ENCODE measurements at regions not wholly inside any gene's neighbourhood (a gene's known extent, or its start where the extent isn't known, plus 50 kb on each side); places are given as distances from the start of the nearest gene placed in this dataset.
"Not testable (repeated sequence)": the region's sequence is repeated elsewhere in the genome, so short reads cannot be mapped to it uniquely, and the experiment has no call there.

GRCh38 chr1:182003953-182004586, 57.4 kb downstream of the ZNF648 start:
- no peak for DNase-seq (ENCODE audit: low spot score)

DNA sequence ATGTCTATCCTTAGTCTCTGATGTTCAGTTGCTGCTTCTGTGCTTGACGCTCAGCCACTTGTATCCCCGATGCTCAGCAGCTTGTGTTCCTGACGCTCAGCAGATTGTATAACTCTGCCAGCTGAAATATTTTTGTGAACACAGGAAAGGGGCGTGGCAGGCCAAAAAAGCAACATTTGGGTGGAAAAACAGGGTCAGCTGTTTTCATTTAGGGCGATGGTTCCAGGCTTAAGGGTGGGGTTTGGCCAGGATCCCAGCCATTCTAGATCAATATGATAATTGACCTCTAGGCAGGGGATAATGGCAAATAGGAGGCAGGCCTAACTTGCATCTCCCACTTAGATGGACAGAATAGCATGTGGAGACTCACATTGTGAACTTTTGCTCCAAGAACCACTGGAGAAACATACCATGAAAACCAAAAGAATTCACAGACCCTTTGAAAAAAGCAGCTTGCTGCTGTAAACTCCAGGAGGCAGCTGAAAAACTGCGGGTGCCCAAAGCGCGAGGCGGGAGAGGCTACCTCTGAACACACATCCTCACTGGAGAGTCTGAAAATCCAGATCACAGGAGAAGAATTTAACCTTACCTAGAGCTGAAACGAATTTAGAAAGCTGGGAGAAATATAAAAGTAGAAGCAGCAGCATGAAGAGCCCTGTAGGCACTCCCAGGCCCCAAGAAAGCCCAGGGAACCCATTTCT, 58.3 kb downstream of the ZNF648 start:
- no peak for DNase-seq (ENCODE audit: low spot score)

DNA sequence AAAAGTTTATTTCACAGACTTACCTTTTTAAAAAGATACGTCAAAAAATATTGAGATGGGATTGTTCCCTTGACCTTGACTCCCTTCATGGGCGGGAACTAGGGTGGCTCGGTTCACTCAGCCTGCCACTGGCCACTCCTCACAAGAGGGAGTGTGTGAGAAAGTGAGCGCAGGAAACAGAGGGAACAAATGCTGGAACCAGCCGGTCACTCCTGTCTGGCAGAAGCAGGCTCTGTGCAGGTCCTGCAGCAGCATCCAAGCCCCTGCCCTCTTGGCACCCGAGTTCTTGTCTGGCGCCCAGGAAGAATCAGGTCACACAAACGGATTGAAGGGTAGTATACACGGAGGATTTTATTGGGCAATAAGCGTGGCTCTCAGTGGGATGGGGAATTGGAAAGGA, 58.9 kb downstream of the ZNF648 start:
- no peak for DNase-seq (ENCODE audit: low spot score)

DNA sequence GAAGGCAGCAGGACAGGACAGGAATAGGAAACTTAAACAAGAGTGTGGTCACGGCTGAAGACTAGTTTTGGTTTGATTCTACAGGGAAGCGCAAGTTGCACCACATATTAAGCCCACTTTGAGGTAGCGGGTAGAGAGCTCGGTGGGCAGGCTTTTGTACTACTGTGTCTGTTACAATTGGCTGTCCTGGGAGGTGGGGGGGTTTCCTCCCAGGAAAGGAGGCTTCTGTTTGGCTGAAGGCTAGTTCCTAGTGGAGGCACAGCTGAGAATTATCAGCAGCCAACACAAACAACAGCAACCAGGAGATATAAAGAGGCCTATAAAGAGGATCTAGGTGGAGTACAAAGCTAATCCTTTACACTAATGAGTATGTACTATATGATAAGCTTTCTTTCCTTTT, 62.7 kb downstream of the ZNF648 start:
- DNase-seq (ENCODE audit: low spot score) = no peak

DNA sequence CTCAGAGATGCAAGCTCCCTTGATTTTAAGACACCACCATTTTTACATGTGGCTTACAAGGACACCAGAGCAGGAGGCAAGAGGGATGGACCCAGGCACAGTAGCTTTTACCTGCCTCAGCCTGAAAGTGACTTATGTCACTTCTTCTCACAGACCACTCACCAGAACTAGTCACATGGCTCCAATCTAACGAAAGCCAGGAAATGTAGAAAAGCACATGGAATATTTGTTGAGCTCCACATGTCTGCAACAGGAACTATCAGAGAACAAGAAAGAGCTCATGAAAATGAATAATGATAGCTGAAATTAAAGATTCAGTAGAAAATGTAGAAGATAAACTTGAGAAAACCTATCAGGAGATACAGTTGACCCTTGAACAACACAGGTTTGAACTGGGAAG, 69.4 kb downstream of the ZNF648 start:
- no peak for DNase-seq (ENCODE audit: low spot score)

DNA sequence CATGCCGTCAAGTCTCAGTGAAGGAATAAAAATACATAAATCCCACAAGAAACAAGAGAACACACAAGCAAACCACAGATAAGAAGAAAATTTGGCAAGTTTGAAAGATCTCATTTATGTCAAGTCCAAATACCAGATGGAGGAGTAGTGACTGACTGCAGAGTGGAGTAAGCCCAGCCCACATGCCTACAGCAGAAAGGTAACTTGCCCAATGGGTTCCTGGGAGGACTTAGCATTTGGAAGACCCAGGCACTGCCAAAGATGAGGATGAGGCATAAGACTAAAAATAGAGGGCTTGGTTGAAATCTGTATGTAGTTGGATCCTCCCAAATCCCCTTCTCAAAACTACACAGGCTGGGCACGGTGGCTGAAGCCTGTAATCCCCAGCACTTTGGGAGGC, 70.8 kb downstream of the ZNF648 start:
- DNase-seq (ENCODE audit: low spot score) = no peak

DNA sequence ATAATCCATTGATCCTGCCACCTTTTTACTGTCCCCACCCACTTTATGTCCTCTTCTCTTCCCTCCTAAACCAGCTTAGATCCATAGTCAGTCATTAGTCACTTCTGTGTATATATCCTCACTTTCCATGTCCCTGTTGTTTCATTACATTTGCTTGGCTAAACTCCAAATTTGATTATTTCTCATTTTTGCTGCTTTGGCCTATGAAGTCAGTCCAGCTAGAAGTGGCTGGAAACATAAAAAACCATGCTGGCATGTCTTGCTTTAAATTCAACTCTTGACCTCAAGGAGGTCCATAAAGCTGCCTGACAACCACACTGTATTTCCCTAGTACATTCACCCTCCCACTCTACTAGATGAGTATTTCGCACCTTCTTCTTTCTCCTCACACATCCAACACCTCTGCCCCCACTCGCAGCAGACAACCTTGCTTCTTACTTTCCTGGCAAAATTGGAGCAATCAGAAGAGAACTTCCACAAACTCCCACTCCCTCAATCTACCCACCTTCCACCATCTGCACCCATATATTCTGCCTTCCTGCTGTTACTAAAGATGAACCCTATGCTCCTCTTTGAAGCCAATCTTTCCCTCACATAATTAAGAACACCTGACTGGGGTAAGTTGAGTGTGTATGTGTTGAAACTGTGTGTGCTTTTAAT, 72.1 kb downstream of the ZNF648 start:
- no peak for DNase-seq (ENCODE audit: low spot score)

DNA sequence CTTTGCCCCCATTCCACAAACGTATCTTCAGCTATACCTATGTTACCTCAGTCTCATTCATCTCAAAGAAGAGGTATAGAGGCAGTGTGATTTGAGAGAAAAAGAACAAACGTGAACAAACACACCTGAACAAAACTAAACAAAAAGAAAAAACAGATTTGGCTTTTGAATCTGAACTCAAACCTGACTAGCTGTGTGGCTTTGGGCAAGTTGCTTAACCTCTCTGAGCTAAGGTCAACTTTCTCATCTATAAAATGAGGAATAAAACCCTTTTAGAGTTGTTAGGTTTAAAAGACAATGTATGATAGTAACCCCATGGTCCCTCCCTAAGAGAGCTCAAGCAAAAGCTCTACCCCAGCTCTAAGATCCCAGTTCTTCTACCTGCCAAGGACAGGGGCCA, 73.5 kb downstream of the ZNF648 start:
- DNase-seq (ENCODE audit: low spot score) = no peak

- DNase-seq (ENCODE audit: low spot score) = no peak
These were observed 74.1 kb downstream of the ZNF648 start for GRCh38 chr1:181987334-181987895.

GRCh38 chr1:181986907-181987305, 74.6 kb downstream of the ZNF648 start:
- no peak for DNase-seq (ENCODE audit: low spot score)

DNA sequence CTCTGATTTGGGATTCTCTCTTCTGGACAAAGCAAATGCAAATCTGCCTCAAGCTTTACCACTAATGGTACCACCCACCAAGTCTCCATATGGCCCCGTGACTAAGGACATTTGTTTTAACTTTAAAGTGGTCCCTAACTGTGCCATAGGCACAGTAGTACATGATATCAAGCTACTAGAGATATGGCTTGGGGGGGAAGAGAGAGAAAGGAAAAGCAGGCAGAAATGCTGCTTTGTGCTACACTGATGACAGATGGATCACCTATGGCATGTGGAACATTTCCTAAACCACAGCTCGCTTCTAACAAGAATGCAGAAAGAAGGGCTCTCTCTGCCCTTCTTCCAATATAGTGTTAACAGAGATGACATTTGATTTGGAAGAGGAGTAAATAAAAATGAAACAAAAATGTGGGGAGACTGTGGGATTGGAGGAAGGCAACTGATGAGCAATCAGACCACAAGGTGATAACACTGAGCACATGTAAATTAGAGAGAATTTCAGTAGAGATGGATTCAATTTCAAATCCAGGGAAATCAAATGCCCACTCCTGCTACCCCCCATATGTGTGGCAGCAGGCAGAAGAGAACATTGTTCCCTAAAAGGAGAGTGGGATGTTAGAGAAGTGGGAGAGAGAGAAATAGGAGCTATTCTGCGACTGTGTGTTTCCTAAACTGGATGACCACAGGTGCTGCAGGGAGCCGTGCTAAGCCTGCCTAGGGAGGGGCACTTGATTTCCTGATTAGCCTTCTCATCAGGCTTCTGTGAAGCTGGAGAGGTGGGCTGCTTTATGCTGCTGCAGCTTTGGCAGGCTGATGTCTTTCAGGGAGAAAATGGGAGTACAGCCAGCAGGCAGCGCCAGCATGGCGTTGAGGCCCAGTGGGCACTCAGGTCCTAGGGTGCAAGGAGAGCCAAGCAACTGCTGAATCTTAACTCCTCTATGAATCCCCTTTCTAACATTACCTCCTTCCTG, 75.3 kb downstream of the ZNF648 start:
- DNase-seq (ENCODE audit: low spot score) = no peak

DNA sequence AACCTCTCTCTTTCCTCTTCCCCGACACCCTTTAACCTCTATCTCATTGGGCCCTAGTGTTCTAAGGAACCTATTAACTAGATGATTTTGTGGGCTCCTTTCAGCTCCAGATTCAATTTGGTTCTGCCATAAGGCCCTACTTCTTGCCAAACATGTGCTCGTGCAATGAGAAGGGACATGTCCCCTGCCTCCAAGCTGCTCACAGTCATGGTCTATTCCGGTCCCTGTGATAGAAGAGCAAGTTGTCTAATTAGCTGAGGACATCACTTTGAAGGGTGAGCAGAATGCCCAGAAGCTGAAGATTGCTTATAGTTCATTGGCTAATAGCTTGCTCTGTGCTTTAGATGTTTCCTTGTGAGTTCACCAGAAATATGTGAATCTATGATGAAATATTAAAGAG, 76.2 kb downstream of the ZNF648 start:
- DNase-seq (ENCODE audit: low spot score) = no peak

GRCh38 chr1:181984006-181984405, 77.5 kb downstream of the ZNF648 start:
- no peak for DNase-seq (ENCODE audit: low spot score)

- DNase-seq (ENCODE audit: low spot score) = no peak
These were observed 79.7 kb downstream of the ZNF648 start for GRCh38 chr1:181981821-181982220.

DNA sequence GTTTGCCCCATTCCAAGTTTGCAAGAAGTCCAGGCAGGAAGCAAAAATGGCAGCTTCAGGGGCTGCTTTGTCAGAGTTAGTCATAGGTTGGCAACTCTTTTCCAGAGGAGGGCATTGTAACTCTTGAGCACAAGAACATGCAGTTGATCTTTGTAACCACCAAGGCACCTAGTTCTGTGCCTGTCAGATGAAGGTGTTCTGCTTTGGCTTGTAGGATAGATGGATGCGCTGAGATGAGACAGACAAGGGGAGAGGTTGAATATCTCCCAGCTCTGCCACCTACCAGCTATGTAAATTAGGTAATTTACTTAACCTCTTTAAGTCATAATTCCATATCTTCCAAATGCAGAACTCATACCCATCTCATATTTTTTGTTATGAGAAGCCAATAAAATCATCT, 89.3 kb downstream of the ZNF648 start:
- no peak for DNase-seq (ENCODE audit: low spot score)

- no peak for DNase-seq (ENCODE audit: low spot score)
These were observed 90.1 kb downstream of the ZNF648 start for GRCh38 chr1:181971424-181971823.

DNA sequence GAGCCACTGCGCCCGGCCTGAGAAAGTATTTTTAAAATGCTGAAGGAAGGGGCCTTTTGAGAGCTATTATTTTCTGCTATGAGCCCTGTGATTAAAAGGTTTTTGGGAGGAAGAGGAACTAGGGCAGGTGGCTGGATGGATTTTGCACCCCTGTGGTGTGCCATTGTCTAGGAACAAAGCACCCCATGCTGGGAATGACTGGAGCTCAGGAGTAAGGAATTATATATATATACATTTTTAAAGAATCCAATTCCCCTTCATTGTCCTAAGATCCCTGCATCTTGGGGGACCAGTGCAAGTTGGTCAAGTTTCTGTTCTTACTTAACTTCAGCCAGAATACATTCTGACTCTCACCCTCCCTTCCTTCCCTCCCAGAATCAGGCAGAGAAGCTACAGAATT, 91.6 kb downstream of the ZNF648 start:
- no peak for DNase-seq (ENCODE audit: low spot score)

- DNase-seq (ENCODE audit: low spot score) = not testable (repeated sequence)
These were observed 106.8 kb downstream of the ZNF648 start for GRCh38 chr1:181954696-181955095.

DNA sequence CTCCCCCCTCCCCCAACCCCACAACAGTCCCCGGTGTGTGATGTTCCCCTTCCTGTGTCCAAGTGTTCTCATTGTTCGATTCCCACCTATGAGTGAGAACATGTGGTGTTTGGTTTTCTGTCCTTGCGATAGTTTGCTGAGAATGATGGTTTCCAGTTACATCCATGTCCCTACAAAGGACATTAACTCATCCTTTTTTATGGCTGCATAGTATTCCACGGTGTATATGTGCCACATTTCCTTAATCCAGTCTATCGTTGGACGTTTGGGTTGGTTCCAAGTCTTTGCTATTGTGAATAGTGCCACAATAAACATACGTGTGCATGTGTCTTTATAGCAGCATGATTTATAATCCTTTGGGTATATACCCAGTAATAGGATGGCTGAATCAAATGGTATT, 107.3 kb downstream of the ZNF648 start:
- DNase-seq (ENCODE audit: low spot score) = not testable (repeated sequence)

GRCh38 chr1:181953596-181953995, 107.9 kb downstream of the ZNF648 start:
- DNase-seq (ENCODE audit: low spot score) = no peak

DNA sequence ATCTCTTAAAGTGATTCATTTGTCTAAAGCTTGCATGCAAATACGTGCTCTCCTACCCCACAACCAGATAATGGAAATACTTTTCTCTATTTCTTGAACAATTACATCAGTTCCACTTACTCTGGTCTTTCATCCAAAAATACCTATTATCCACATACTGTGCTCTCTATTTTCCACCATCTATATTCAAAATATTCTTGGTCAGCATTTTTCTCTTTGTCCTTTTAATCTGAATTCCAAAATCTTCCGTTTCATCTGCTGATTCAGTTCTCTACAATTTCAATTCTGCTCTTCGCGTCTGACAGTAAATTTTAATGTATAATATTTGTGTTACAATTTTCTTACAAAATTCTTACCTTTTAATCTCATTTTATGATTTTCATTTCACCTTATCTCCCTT, 110.3 kb downstream of the ZNF648 start:
- DNase-seq (ENCODE audit: low spot score) = no peak

- DNase-seq (ENCODE audit: low spot score) = no peak
These were observed 112.0 kb downstream of the ZNF648 start for GRCh38 chr1:181949500-181949899.
